ENCODE measurements at regions not wholly inside any gene's neighbourhood (a gene's known extent, or its start where the extent isn't known, plus 50 kb on each side); places are given as distances from the start of the nearest gene placed in this dataset.
A peak's percentile ranks its signal among the peaks of the same experiment; 100 is the strongest.

DNA sequence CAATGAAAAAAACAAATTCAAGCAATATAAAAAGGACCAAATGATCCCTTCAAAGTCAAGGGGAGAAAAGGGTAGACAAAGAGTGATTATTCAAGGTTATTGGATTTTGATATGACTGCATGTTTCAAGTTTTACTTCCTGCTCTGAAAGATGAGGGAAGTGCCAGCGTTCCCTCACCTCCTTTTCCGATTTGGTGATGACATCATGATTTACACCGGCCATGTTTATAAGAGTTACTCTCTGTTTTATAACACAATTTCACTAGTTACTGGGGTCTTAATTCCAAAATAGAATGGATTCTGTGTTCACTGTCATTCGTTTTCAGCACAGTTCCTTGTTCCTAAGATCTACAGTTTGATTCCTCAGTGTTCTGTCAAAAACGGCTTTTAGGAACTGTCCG is 60.5 kb upstream of the CPXM2 start:
- Mint-ChIP-seq H3K4me3 (no peak overlapping the region), H3K9me3 (peaks cover 0 to 4% of the 10 kb centered on the region in 2 donors), H3K27me3 (peaks cover 18% of the 10 kb centered on the region), H3K4me1 (no peaks in the 10 kb centered on the region), H3K27ac (no peak overlapping the region)
- no peak for ATAC-seq
- no peak for DNase-seq

DNA sequence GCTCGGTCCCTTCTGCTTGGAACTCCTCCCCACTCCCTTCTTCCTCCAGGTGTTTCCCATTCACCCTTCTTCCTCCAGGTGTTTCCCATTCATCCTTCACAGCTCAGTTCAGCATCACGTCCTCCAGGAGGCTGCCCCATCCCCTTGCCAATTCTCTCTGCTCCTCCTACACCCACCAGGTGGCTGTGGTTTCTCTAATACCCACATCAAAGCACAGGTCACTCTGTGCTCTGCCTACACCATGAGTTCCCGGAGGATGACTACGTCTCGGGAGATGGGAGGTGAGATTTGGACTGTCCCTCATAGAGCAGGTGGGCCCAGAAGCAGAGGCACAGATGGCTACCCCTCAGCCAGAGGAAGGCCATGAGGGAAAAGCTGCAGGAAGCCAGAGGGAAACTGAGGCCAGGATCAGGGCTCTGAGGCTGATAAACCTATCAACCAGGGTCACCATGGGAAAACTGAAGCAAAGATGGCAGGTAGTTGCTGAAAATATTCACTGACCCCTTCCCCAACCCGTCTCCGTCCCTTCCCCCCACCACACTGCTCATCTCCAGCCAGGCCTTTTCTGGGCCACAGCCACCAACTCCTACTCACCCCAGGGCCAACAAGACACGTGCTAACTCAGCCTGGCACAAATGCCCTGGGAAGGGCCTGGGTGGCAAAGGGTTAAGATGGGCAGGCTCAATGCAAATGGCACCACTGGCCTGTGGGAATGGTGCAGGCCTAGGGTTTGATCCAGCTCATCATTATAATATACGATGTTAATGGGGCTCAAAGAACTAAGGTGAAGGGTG is 56.6 kb upstream of the CPXM2 start:
- DNase-seq (no peak), ATAC-seq (no peak)
- no peaks in the 10 kb centered on the region for H3K4me1 Mint-ChIP-seq
- H3K27ac Mint-ChIP-seq = peak overlapping the region in 1 of 2 donors; percentile 15
- peaks cover 17% of the 10 kb centered on the region for H3K27me3 Mint-ChIP-seq
- no peak overlapping the region for H3K4me3 Mint-ChIP-seq
- H3K9me3 Mint-ChIP-seq = peaks cover 0 to 4% of the 10 kb centered on the region in 2 donors

DNA sequence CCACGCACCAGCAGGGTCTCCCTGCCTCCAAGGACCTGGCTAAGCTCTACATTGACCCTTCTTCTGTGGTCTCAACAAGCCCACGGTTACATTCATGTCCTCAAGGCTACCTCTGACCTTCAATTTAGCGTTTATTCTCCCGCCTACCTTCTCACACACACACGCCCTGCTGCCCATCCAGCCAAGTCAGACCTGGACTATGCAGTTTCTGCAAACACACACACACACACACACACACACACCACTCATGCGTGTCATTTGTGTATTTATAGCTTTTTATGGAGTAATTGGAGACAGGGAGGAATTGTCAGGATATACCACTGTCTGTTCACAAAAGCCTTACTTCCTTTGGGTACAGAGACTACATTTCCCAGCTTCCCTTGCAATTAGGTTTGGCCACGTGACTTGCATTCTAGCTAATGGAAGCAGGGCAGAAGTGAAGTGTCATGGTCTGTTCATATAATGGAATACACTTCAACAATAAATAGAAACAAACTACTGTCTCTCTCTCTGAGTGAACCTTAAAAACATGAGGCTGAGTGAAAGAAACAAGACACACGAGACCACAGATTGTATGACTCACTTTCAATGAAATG is 53.8 kb upstream of the CPXM2 start:
- DNase-seq (no peak), ATAC-seq (no peak)
- Mint-ChIP-seq H3K4me1 (no peaks in the 10 kb centered on the region), H3K27ac (no peak overlapping the region), H3K9me3 (no peaks in the 10 kb centered on the region), H3K4me3 (no peak overlapping the region), H3K27me3 (peaks cover 10% of the 10 kb centered on the region)

DNA sequence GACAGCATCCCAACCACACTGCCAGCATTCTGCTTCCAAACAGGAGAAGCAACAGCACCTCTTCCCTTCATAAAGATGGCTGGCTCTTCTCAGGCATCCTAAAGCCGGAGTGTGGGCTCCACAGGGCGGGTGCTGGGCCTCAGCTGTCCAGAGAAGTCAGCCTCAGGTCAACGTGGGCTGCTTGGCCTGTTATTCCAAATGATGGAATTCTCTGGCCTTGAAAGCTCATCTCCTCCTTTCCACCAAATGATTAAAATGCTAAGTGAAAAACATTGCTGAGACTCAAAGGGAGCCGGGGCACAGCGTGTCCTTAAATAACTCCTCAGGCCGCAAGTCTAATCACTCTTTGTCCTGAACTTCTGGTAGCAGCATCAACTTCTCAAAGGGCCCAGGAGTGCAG is 53.1 kb upstream of the CPXM2 start:
- Mint-ChIP-seq H3K4me1 (no peaks in the 10 kb centered on the region), H3K9me3 (no peaks in the 10 kb centered on the region), H3K4me3 (no peak overlapping the region), H3K27me3 (peaks cover 10% of the 10 kb centered on the region), H3K27ac (no peak overlapping the region)
- ATAC-seq (no peak), DNase-seq (no peak)

DNA sequence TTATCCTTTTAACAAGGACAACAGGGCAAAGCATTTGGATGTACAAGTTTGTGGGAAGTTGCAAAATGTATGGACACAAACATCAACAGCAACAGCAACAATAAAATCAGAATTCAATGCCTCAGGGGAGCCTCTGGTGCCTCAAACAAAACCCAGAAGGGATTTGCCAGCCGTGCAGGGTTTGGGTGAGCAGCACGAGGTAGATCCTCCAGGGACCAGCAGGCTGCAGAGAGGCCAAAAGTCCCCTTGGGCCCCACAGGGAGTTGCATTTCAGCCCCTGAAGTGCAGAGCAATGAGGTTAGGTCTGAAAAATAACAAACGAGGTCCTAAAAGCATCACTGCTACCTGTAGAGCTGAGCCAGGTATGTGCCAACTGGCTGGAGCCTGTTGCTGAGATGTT is 51.7 kb upstream of the CPXM2 start:
- no peak for ATAC-seq
- Mint-ChIP-seq H3K9me3 (no peaks in the 10 kb centered on the region), H3K27ac (peak overlapping the region in 1 of 2 donors; percentile 21), H3K27me3 (peaks cover 9% of the 10 kb centered on the region), H3K4me1 (no peaks in the 10 kb centered on the region), H3K4me3 (no peak overlapping the region)
- no peak for DNase-seq

DNA sequence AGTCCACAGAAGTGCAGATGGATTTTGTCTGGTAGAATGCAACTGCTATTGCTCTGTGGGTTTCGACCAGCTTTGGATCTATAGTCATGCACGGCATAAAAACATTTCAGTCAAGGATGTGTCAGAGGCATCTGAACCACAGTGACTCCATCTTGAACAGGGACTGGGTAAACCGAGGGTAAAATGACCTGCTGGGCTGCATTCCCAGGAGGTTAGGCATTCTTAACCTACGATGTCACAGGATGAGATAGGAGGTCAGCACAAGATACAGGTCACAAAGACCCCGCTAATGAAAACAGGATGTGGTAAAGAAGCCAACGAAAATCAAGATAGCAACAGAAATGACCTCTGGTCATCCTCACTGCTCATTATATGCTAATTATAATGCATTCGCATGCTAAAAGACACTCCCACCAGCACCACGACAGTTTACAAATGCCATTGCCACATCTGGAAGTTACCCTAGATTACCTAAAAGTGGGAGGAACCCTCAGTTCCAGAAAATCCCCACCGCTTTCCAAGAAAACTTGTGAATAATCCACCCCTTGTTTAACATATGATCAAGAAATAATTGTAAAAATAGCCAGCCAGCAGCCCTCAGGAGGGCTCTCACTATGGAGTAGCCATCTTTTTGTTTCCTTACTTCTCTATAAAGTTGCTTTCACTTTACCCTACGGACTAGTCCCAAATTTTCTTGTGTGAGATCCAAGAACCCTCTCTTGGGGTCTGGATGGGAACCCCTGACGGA is 50.7 kb upstream of the CPXM2 start:
- no peak overlapping the region for H3K27ac Mint-ChIP-seq
- DNase-seq = no peak
- H3K27me3 Mint-ChIP-seq = peaks cover 5% of the 10 kb centered on the region
- H3K9me3 Mint-ChIP-seq = no peaks in the 10 kb centered on the region
- H3K4me3 Mint-ChIP-seq = no peak overlapping the region
- H3K4me1 Mint-ChIP-seq = no peaks in the 10 kb centered on the region
- ATAC-seq = no peak

Measured in stimulated activated naive CD8-positive, alpha-beta T cell treated with anti-CD3 and anti-CD28 coated beads, Interleukin-15, amount 100 ng/mL, for 72 hours (primary cell).